Gastroesophageal sphincter (tissue), 4 donors: ENCODE measurements at regions not wholly inside any gene's neighbourhood (a gene's known extent, or its start where the extent isn't known, plus 50 kb on each side); places are given as distances from the start of the nearest gene placed in this dataset.
A peak's percentile ranks its signal among the peaks of the same experiment; 100 is the strongest.

Experiments
- ATAC-seq: fragments of 150-250 bp; one replicate; pipeline ENCODE4 v1.9.1; 2016; ENCODE audit warnings: mild to moderate bottlenecking, moderate library complexity
- H3K27ac ChIP-seq, 4 donors: fragments of 200-600 bp; sonication (generic) in 3 of 4; 1 replicate in 3 of 4; 2 replicates in 1 of 4; pipeline ENCODE4 v1.5.1; 2016 to 2019
- H3K27me3 ChIP-seq: fragments of 200-600 bp; sonication (generic); one replicate; pipeline ENCODE4 v1.5.1; 2019
- H3K36me3 ChIP-seq, 2 donors: fragments of 200-600 bp; sonication (generic); one replicate each; pipeline ENCODE4 v1.5.1; 2019; ENCODE audit warnings: control low read depth in 1 of 2
- H3K4me1 ChIP-seq, 3 donors: fragments of 200-600 bp; sonication (generic); 1 replicate in 2 of 3; 2 replicates in 1 of 3; pipeline ENCODE4 v1.5.1; 2016 to 2019; ENCODE audit warnings: control low read depth in 2 of 3
- H3K4me3 ChIP-seq, 2 donors: fragments of 200-600 bp; sonication (generic); one replicate each; pipeline ENCODE4 v1.5.1; 2019; ENCODE audit warnings: mild to moderate bottlenecking in 1 of 2, moderate library complexity in 1 of 2
- H3K9me3 ChIP-seq, 3 donors: fragments of 200-600 bp; sonication (generic); one replicate each; pipeline ENCODE4 v1.5.1; 2017 to 2019; ENCODE audit warnings: control low read depth in 2 of 3
- CTCF ChIP-seq, 4 experiments: fragments of 200-600 bp in 2 of 4; fragments of 450-650 bp in 2 of 4; sonication (generic) in 1 of 4; IDR thresholded peaks; one replicate each; pipeline ENCODE4 v1.5.1; 2017 to 2019; ENCODE audit warnings: antibody characterized with exemption in 4 of 4, mild to moderate bottlenecking in 2 of 4, moderate library complexity in 2 of 4
- EP300 ChIP-seq: sonication (generic); formaldehyde crosslinking; IDR thresholded peaks from one replicate; pipeline ENCODE4 v1.6.1; 2017; ENCODE audit warnings: antibody characterized with exemption, mild to moderate bottlenecking
- POLR2A ChIP-seq, 2 donors: fragments of 450-650 bp; IDR thresholded peaks; one replicate each; pipeline ENCODE4 v1.6.1; 2017; ENCODE audit warnings: antibody characterized with exemption in 2 of 2, mild to moderate bottlenecking in 2 of 2, moderate library complexity in 1 of 2
- POLR2AphosphoS5 ChIP-seq: sonication (generic); formaldehyde crosslinking; IDR thresholded peaks from one replicate; pipeline ENCODE4 v1.6.1; 2017; ENCODE audit warnings: antibody characterized with exemption
- WGBS, 2 donors: methylation state at CpG; one replicate each; pipeline ENCODE4 v1.1.5; 2018; ENCODE audit warnings: low coverage in 1 of 2; 5-methylcytosine and 5-hydroxymethylcytosine counted together

GRCh38 chr21:34022627-34023335, 50.6 kb upstream of the MRPS6 start:
- Histone ChIP-seq H3K9me3 (peaks cover 0 to 7% (median 0%) of the 10 kb centered on the region in 3 donors), H3K27me3 (no peaks in the 10 kb centered on the region), H3K27ac (no peak overlapping the region), H3K36me3 (no peaks in the 10 kb centered on the region), H3K4me1 (peaks cover 0 to 22% (median 0%) of the 10 kb centered on the region in 3 donors), H3K4me3 (no peak overlapping the region)
- TF ChIP-seq POLR2A (IDR thresholded peaks at IDR 0.05), result no peak
- TF ChIP-seq EP300, result no peak
- TF ChIP-seq CTCF (IDR thresholded peaks at IDR 0.05), result no peak
- no peak for TF ChIP-seq POLR2AphosphoS5
- WGBS, 2 donors, result 21 to 73% methylated on average over 2 to 3 of the region's 3 CpGs
- ATAC-seq, result peak; percentile 31

GRCh38 chr21:34021726-34022125, 51.7 kb upstream of the MRPS6 start:
- H3K4me1 ChIP-seq, result peaks cover 0 to 22% (median 0%) of the 10 kb centered on the region in 3 donors
- peaks cover 0 to 7% (median 0%) of the 10 kb centered on the region in 3 donors for H3K9me3 ChIP-seq
- no peak overlapping the region for H3K27ac ChIP-seq
- 77% methylated on average over 2 of the region's 2 CpGs for WGBS, 2 donors
- ATAC-seq, result no peak
- no peak overlapping the region for H3K4me3 ChIP-seq
- no peaks in the 10 kb centered on the region for H3K36me3 ChIP-seq
- no peak for TF ChIP-seq POLR2A (IDR thresholded peaks at IDR 0.05)
- H3K27me3 ChIP-seq, result no peaks in the 10 kb centered on the region

GRCh38 chr21:34020983-34021553, 52.3 kb upstream of the MRPS6 start:
- H3K4me3 ChIP-seq, result no peak overlapping the region
- no peak overlapping the region for H3K27ac ChIP-seq
- peaks cover 0 to 22% (median 0%) of the 10 kb centered on the region in 3 donors for H3K4me1 ChIP-seq
- no peaks in the 10 kb centered on the region for H3K36me3 ChIP-seq
- H3K27me3 ChIP-seq, result no peaks in the 10 kb centered on the region
- H3K9me3 ChIP-seq, result peaks cover 0 to 7% (median 0%) of the 10 kb centered on the region in 3 donors
- TF ChIP-seq CTCF (IDR thresholded peaks at IDR 0.05) (no peak), EP300 (no peak), POLR2AphosphoS5 (no peak), POLR2A (IDR thresholded peaks at IDR 0.05) (no peak)
- 97 to 100% methylated on average over 4 of the region's 4 CpGs for WGBS, 2 donors
- ATAC-seq, result no peak

- Histone ChIP-seq H3K27me3 (no peaks in the 10 kb centered on the region), H3K27ac (no peak overlapping the region), H3K4me3 (no peak overlapping the region), H3K9me3 (peaks cover 0 to 7% (median 0%) of the 10 kb centered on the region in 3 donors), H3K4me1 (peaks cover 0 to 22% (median 0%) of the 10 kb centered on the region in 3 donors), H3K36me3 (no peaks in the 10 kb centered on the region)
- 43 to 45% methylated on average over 6 of the region's 6 CpGs for WGBS, 2 donors
- no peak for TF ChIP-seq CTCF (IDR thresholded peaks at IDR 0.05)
- no peak for TF ChIP-seq POLR2AphosphoS5
- no peak for TF ChIP-seq POLR2A (IDR thresholded peaks at IDR 0.05)
- TF ChIP-seq EP300, result no peak
- no peak for ATAC-seq
Observed at GRCh38 chr21:34020005-34020847, 53.2 kb upstream of the MRPS6 start.

GRCh38 chr21:34019402-34019801, 54.0 kb upstream of the MRPS6 start:
- Histone ChIP-seq H3K4me1 (peaks cover 0 to 20% (median 0%) of the 10 kb centered on the region in 3 donors), H3K9me3 (peaks cover 0 to 7% (median 0%) of the 10 kb centered on the region in 3 donors), H3K27me3 (no peaks in the 10 kb centered on the region), H3K27ac (no peak overlapping the region), H3K4me3 (no peak overlapping the region), H3K36me3 (no peaks in the 10 kb centered on the region)
- WGBS, 2 donors, result 67% methylated on average over 1 of the region's 1 CpG; no CpG with 5 or more reads in 1 of the 2 donors
- TF ChIP-seq EP300 (no peak), POLR2A (IDR thresholded peaks at IDR 0.05) (no peak), POLR2AphosphoS5 (no peak), CTCF (IDR thresholded peaks at IDR 0.05) (no peak)
- no peak for ATAC-seq
